H9 (cell line): ENCODE measurements at regions not wholly inside any gene's neighbourhood (a gene's known extent, or its start where the extent isn't known, plus 50 kb on each side); places are given as distances from the start of the nearest gene placed in this dataset.

Experiments used
- DNase-seq: peaks from one replicate; pipeline ENCODE4 v3.0.0-alpha.2; 2017
- H2AFZ ChIP-seq: one replicate; pipeline ENCODE4 v1.6.1; 2013; ENCODE audit warnings: mild to moderate bottlenecking, low read length, control low read depth, moderate library complexity
- H2AK5ac ChIP-seq: 2 replicates; pipeline ENCODE4 v1.6.1; 2013; ENCODE audit warnings: low read length, control low read depth, mixed read lengths; ENCODE audit not compliant: insufficient read length
- H2BK120ac ChIP-seq: one replicate; pipeline ENCODE4 v1.6.1; 2013; ENCODE audit warnings: low read depth, mild to moderate bottlenecking, low read length, control low read depth, inconsistent platforms; ENCODE audit not compliant: poor library complexity, severe bottlenecking
- H2BK12ac ChIP-seq: 2 replicates; pipeline ENCODE4 v1.6.1; 2013; ENCODE audit warnings: low read length, control low read depth, mixed read lengths, low read depth; ENCODE audit not compliant: insufficient read length
- H2BK15ac ChIP-seq: 2 replicates; pipeline ENCODE4 v1.6.1; 2013; ENCODE audit warnings: low read depth, low read length, control low read depth
- H2BK20ac ChIP-seq: one replicate; pipeline ENCODE4 v1.6.1; 2013; ENCODE audit warnings: low read depth, mild to moderate bottlenecking, low read length, control low read depth, inconsistent platforms; ENCODE audit not compliant: poor library complexity, severe bottlenecking
- H2BK5ac ChIP-seq: 2 replicates; pipeline ENCODE4 v1.6.1; 2013; ENCODE audit warnings: low read length, control low read depth, mixed read lengths; ENCODE audit not compliant: insufficient read length
- H3K14ac ChIP-seq: 2 replicates; pipeline ENCODE4 v1.6.1; 2013; ENCODE audit warnings: low read length, control low read depth; ENCODE audit not compliant: insufficient read depth
- H3K18ac ChIP-seq: 2 replicates; pipeline ENCODE4 v1.6.1; 2013; ENCODE audit warnings: low read depth, mild to moderate bottlenecking, mixed read lengths, low read length, control low read depth; ENCODE audit not compliant: insufficient read length
- H3K23ac ChIP-seq: 2 replicates; pipeline ENCODE4 v1.6.1; 2013; ENCODE audit warnings: low read length, control low read depth, mixed read lengths, low read depth; ENCODE audit not compliant: insufficient read length
- H3K23me2 ChIP-seq: 2 replicates; pipeline ENCODE4 v1.6.1; 2013; ENCODE audit warnings: low read depth, mild to moderate bottlenecking, mixed read lengths, low read length, control low read depth; ENCODE audit not compliant: insufficient read length, poor library complexity, severe bottlenecking
- H3K27ac ChIP-seq: 2 replicates; pipeline ENCODE4 v1.5.1; 2013; ENCODE audit warnings: low read length, control low read depth, mixed read lengths, low read depth; ENCODE audit not compliant: insufficient read length
- H3K27me3 ChIP-seq: 2 replicates; pipeline ENCODE4 v1.6.1; 2013; ENCODE audit warnings: low read length, control low read depth, inconsistent platforms; ENCODE audit not compliant: insufficient read depth
- H3K4ac ChIP-seq: 2 replicates; pipeline ENCODE4 v1.6.1; 2013; ENCODE audit warnings: low read depth, mild to moderate bottlenecking, control low read depth, inconsistent platforms, low read length, moderate library complexity
- H3K4me1 ChIP-seq: 2 replicates; pipeline ENCODE4 v1.6.1; 2013; ENCODE audit warnings: low read length, control low read depth, inconsistent platforms; ENCODE audit not compliant: insufficient read depth
- H3K4me2 ChIP-seq: 2 replicates; pipeline ENCODE4 v1.6.1; 2013; ENCODE audit warnings: low read length, control low read depth, mixed read lengths; ENCODE audit not compliant: insufficient read length, insufficient read depth
- H3K56ac ChIP-seq: 2 replicates; pipeline ENCODE4 v1.6.1; 2013; ENCODE audit warnings: low read depth, mild to moderate bottlenecking, mixed read lengths, low read length, control low read depth; ENCODE audit not compliant: insufficient read length
- H3K79me1 ChIP-seq: 2 replicates; pipeline ENCODE4 v1.6.1; 2013; ENCODE audit warnings: low read depth, mild to moderate bottlenecking, moderate library complexity, low read length, control low read depth, inconsistent platforms; ENCODE audit not compliant: insufficient read depth, poor library complexity, severe bottlenecking
- H3K79me2 ChIP-seq: 2 replicates; pipeline ENCODE4 v1.6.1; 2013; ENCODE audit warnings: low read length, control low read depth, inconsistent platforms; ENCODE audit not compliant: insufficient read depth
- H3K9ac ChIP-seq: 2 replicates; pipeline ENCODE4 v1.6.1; 2013; ENCODE audit warnings: low read length, control low read depth, mixed read lengths; ENCODE audit not compliant: insufficient read length; ENCODE audit errors: extremely low read depth
- H3K9me3 ChIP-seq: one replicate; pipeline ENCODE4 v1.6.1; 2013; ENCODE audit warnings: low read depth, low read length, inconsistent platforms; ENCODE audit not compliant: control insufficient read depth
- H3T11ph ChIP-seq: one replicate; pipeline ENCODE4 v1.6.1; 2013; ENCODE audit warnings: mild to moderate bottlenecking, low read length, control low read depth, inconsistent platforms
- H4K20me1 ChIP-seq: one replicate; pipeline ENCODE4 v1.6.1; 2013; ENCODE audit not compliant: control insufficient read depth, insufficient read length, insufficient read depth
- H4K5ac ChIP-seq: 2 replicates; pipeline ENCODE4 v1.6.1; 2013; ENCODE audit warnings: low read depth, mild to moderate bottlenecking, mixed read lengths, low read length, control low read depth; ENCODE audit not compliant: insufficient read length
- H4K8ac ChIP-seq: replicated peaks from 2 replicates; pipeline ENCODE4 v1.6.1; 2013; ENCODE audit warnings: low read length, control low read depth, mixed read lengths, low read depth; ENCODE audit not compliant: insufficient read length
- H4K91ac ChIP-seq: 2 replicates; pipeline ENCODE4 v1.6.1; 2013; ENCODE audit warnings: low read depth, mild to moderate bottlenecking, moderate library complexity, mixed read lengths, low read length, control low read depth; ENCODE audit not compliant: insufficient read length
- H3K27ac Mint-ChIP-seq, 3 experiments: 2 replicates in 2 of 3; 3 replicates in 1 of 3; pipeline ENCODE4 v1.8.0; 2020 to 2021; ENCODE audit warnings: mixed read lengths in 3 of 3, mild to moderate bottlenecking in 1 of 3, moderate library complexity in 1 of 3
- H3K27me3 Mint-ChIP-seq: 2 replicates; pipeline ENCODE4 v1.8.0; 2021; ENCODE audit warnings: low read depth, mild to moderate bottlenecking, moderate library complexity, mixed read lengths
- H3K36me3 Mint-ChIP-seq, 3 experiments: 2 replicates in 2 of 3; 3 replicates in 1 of 3; pipeline ENCODE4 v1.8.0; 2020 to 2021; ENCODE audit warnings: low read depth in 3 of 3, mixed read lengths in 3 of 3; ENCODE audit not compliant: insufficient read depth in 1 of 3
- H3K4me1 Mint-ChIP-seq, 2 experiments: 2 replicates each; pipeline ENCODE4 v1.8.0; 2020; ENCODE audit warnings: mixed read lengths in 2 of 2
- H3K4me3 Mint-ChIP-seq, 2 experiments: 2 replicates in 1 of 2; 3 replicates in 1 of 2; pipeline ENCODE4 v1.8.0; 2020 to 2021; ENCODE audit warnings: mild to moderate bottlenecking in 2 of 2, mixed read lengths in 2 of 2, moderate library complexity in 1 of 2
- H3K9me3 Mint-ChIP-seq, 2 experiments: 2 replicates in 1 of 2; 3 replicates in 1 of 2; pipeline ENCODE4 v1.8.0; 2020; ENCODE audit warnings: mild to moderate bottlenecking in 2 of 2, mixed read lengths in 2 of 2, moderate library complexity in 1 of 2
- WGBS: extraction: QIAGEN DNeasy Blood & Tissue Kit; methylation state at CpG from one replicate; pipeline ENCODE4 v1.1.7; 2013; ENCODE audit warnings: missing lambda C conversion rate, low lambda C conversion rate, mixed read lengths; ENCODE audit not compliant: insufficient read length; ENCODE audit errors: extremely low coverage; 5-methylcytosine and 5-hydroxymethylcytosine counted together
- TF ChIP-seq, protein P1 (sequence below): fragments of 200-600 bp; sonication (generic); conservative IDR thresholded peaks from 3 replicates; pipeline ENCODE4 v1.8.0; 2021; ENCODE audit warnings: antibody characterized with exemption, mild to moderate bottlenecking

DNA sequence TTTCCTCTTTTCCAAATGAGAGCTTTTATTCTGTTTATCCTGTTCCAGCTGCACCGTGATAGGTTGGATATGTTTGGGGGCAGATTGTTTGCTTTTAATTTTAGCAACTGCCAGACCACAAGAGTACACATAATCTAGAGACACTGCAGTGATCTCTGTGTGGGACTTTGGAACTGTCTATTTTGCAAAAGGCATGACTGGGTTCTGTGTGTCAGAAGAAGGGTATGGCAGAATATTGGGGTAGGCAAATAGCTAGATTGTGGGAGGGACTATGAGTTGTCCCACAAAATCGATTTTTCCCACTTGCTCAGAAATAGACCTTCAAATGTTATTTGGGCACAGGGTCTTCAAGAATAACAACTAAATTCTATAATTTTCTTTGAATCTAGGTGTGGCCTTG is 275.9 kb upstream of the KITLG start:
- Mint-ChIP-seq H3K36me3 (no peaks in the 10 kb centered on the region), H3K4me1 (no peaks in the 10 kb centered on the region), H3K4me3 (no peak overlapping the region), H3K9me3 (peaks cover 0 to 2% of the 10 kb centered on the region in 2 experiments; a peak in 2 of 5 replicates), H3K27ac (no peak overlapping the region), H3K27me3 (no peaks in the 10 kb centered on the region)
- Histone ChIP-seq H3K4me2 (no peak overlapping the region), H3K9ac (no peak overlapping the region), H3K23me2 (no peaks in the 10 kb centered on the region), H2AK5ac (no peak overlapping the region), H2BK20ac (no peak overlapping the region), H3T11ph (no peak overlapping the region), H3K4ac (no peak overlapping the region), H3K27ac (no peak overlapping the region), H3K79me1 (no peaks in the 10 kb centered on the region), H4K8ac (no peak overlapping the region), H3K56ac (no peak overlapping the region), H2BK12ac (no peak overlapping the region), H3K23ac (no peak overlapping the region), H3K79me2 (no peaks in the 10 kb centered on the region), H2BK15ac (no peak overlapping the region), H3K14ac (no peak overlapping the region), H4K91ac (no peak overlapping the region), H3K27me3 (no peaks in the 10 kb centered on the region), H2AFZ (no peak overlapping the region), H3K4me1 (no peaks in the 10 kb centered on the region), H2BK120ac (no peak overlapping the region), H3K9me3 (no peaks in the 10 kb centered on the region), H4K5ac (no peak overlapping the region), H4K20me1 (no peaks in the 10 kb centered on the region), H2BK5ac (no peak overlapping the region), H3K18ac (no peak overlapping the region)
- DNase-seq = no peak
- TF ChIP-seq, protein P1, sequence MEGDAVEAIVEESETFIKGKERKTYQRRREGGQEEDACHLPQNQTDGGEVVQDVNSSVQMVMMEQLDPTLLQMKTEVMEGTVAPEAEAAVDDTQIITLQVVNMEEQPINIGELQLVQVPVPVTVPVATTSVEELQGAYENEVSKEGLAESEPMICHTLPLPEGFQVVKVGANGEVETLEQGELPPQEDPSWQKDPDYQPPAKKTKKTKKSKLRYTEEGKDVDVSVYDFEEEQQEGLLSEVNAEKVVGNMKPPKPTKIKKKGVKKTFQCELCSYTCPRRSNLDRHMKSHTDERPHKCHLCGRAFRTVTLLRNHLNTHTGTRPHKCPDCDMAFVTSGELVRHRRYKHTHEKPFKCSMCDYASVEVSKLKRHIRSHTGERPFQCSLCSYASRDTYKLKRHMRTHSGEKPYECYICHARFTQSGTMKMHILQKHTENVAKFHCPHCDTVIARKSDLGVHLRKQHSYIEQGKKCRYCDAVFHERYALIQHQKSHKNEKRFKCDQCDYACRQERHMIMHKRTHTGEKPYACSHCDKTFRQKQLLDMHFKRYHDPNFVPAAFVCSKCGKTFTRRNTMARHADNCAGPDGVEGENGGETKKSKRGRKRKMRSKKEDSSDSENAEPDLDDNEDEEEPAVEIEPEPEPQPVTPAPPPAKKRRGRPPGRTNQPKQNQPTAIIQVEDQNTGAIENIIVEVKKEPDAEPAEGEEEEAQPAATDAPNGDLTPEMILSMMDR = no peak
- no CpG with 5 or more reads among the region's 2 CpGs for WGBS
